ENCODE measurements at regions not wholly inside any gene's neighbourhood (a gene's known extent, or its start where the extent isn't known, plus 50 kb on each side); places are given as distances from the start of the nearest gene placed in this dataset.

DNA sequence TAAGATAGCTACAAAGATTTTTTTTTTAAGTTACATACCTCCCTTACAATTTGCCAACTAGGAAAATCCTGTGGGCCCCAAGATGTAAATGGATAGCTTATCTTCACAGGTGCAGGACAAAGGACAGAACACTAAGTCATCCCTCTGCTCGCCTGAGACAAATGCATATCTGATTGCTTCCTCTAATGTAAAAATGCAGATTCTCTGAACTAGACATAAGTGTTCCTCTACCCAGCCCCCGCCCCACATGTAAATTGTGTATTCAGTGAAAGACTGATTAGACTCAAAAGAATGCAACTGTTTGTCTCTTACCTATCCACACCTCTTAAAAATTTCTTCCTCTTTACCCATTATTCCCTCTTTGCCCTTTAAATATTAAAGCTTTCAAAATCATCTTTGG, 96.5 kb downstream of the CYP26B1 start:
- WGBS, 2 donors = 86 to 91% methylated on average over 2 of the region's 2 CpGs
- no peak overlapping the region for H3K4me3 ChIP-seq (ENCODE audit: low read depth, poor library complexity, severe bottlenecking)
- intact Hi-C loops (cut with DNase I; ENCODE audit: low total_unique reads) = no loop called here
- TF ChIP-seq, protein P1, sequence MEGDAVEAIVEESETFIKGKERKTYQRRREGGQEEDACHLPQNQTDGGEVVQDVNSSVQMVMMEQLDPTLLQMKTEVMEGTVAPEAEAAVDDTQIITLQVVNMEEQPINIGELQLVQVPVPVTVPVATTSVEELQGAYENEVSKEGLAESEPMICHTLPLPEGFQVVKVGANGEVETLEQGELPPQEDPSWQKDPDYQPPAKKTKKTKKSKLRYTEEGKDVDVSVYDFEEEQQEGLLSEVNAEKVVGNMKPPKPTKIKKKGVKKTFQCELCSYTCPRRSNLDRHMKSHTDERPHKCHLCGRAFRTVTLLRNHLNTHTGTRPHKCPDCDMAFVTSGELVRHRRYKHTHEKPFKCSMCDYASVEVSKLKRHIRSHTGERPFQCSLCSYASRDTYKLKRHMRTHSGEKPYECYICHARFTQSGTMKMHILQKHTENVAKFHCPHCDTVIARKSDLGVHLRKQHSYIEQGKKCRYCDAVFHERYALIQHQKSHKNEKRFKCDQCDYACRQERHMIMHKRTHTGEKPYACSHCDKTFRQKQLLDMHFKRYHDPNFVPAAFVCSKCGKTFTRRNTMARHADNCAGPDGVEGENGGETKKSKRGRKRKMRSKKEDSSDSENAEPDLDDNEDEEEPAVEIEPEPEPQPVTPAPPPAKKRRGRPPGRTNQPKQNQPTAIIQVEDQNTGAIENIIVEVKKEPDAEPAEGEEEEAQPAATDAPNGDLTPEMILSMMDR (IDR thresholded peaks at IDR 0.05) = no peak
- TF ChIP-seq POLR2A (IDR thresholded peaks at IDR 0.05) = no peak
- DNase-seq (ENCODE audit: low spot score in 2 of 2) = no peak

DNA sequence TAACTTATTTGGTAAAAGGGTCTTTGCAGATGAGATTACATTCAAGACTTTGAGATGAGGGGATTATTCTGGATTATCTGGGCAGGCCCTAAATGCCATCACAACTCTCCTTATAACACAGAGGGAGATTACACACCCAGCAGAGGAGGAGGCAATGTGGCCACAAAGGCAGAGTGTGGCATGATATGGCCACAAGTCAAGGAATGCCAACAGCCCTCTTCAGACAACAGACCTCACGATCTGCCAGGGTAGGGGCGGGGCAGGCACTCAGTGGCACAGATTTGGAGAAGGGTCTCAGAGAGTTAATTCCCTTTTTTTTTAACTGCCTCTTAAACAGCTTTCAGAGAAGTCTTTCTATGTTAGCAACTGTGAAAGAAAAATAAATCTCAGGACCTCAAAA, 96.9 kb downstream of the CYP26B1 start:
- WGBS, 2 donors = 76 to 79% methylated on average over 2 of the region's 2 CpGs

DNA sequence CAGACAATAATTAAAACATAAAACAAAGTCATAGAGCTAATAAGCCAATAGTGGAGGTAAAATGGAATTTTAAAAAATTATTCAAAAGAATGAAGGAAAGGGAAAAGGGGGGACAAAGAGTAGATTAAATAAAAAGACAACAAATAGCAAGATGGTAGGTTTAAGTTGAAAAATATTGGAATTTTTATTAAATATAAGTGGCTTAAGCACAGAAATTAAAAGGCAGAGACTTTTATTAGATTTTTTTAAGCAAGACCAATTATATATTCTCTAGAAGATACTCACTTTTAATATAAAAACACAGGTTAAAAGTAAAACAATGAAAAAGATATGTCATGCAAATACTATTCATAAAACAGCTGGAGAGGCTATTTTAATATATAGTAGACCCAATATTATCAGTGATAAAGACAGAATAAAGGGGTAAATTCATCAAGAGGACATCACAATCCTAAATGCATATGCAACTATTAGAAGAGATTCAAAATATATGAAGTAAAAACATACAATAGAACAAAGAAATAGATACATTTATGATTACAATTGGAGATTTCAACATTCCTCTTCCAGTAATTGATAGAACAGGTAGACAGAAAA, 98.7 kb downstream of the CYP26B1 start:
- intact Hi-C loops (cut with DNase I; ENCODE audit: low total_unique reads) = no loop called here
- DNase-seq (ENCODE audit: low spot score in 2 of 2) = no peak
- TF ChIP-seq POLR2A (IDR thresholded peaks at IDR 0.05) = no peak
- TF ChIP-seq, protein P1 (IDR thresholded peaks at IDR 0.05) = no peak
- no peak overlapping the region for H3K4me3 ChIP-seq (ENCODE audit: low read depth, poor library complexity, severe bottlenecking)

More for the DNA sequence above, 96.9 kb downstream of the CYP26B1 start:
- no peak overlapping the region for H3K4me3 ChIP-seq (ENCODE audit: low read depth, poor library complexity, severe bottlenecking)
- TF ChIP-seq, protein P1 (IDR thresholded peaks at IDR 0.05) = no peak
- no peak for TF ChIP-seq POLR2A (IDR thresholded peaks at IDR 0.05)
- intact Hi-C loops (cut with DNase I; ENCODE audit: low total_unique reads) = no loop called here
- no peak for DNase-seq (ENCODE audit: low spot score in 2 of 2)

DNA sequence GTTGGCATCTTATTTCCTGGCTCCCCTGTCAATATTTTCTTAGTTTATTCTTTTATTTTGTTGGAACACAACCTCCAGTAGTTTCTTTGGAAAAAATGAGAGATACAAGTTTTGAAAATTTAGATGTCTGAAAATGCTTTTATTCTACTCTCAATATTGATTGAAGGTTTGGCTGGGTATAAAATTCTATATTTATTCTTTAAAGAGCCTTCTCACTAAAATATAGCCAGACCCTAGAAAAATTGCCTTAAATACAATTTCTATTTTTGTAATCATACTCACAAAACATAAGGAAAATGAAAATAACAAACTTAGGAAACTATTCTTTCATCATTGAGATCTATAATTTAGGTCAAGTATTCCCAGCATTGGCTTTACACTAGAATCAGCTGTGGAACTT, 103.7 kb downstream of the CYP26B1 start:
- DNase-seq (ENCODE audit: low spot score in 2 of 2) = no peak
- TF ChIP-seq POLR2A (IDR thresholded peaks at IDR 0.05) = no peak
- TF ChIP-seq, protein P1 (IDR thresholded peaks at IDR 0.05) = no peak
- intact Hi-C loops (cut with DNase I; ENCODE audit: low total_unique reads) = no loop called here
- H3K4me3 ChIP-seq (ENCODE audit: low read depth, poor library complexity, severe bottlenecking) = no peak overlapping the region

DNA sequence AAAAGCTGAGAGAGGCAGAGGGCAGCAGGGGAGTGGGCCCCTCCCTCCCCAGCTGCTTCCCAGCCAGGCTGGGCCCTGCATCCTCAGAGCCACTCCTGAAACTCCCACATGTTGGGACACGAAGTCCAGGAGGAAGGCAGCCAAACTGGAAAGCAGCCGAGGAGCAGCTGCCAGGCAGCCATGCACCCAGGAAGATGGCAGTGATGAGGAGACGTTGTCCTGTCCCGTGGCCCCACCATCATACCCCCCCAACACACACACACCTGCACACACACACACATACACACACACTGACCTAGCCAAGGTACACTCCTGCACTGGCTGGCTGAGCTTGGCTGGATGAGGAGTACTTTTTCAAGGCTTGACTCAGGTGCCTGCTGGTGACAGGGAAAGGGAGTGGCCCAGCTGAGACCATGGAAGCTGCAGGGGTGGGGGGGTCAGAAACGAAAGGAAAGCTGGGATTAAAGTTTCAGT, 106.0 kb downstream of the CYP26B1 start:
- intact Hi-C loops (cut with DNase I; ENCODE audit: low total_unique reads) = no loop called here
- no peak for TF ChIP-seq POLR2A (IDR thresholded peaks at IDR 0.05)
- TF ChIP-seq, protein P1 (IDR thresholded peaks at IDR 0.05) = no peak
- peak in 1 of 2 donors; percentile 54 for DNase-seq (ENCODE audit: low spot score in 2 of 2)
- no peak overlapping the region for H3K4me3 ChIP-seq (ENCODE audit: low read depth, poor library complexity, severe bottlenecking)
- 21 to 31% methylated on average over 5 of the region's 5 CpGs for WGBS, 2 donors
